MG63 (cell line): ENCODE measurements at regions not wholly inside any gene's neighbourhood (a gene's known extent, or its start where the extent isn't known, plus 50 kb on each side); places are given as distances from the start of the nearest gene placed in this dataset.
A peak's percentile ranks its signal among the peaks of the same experiment; 100 is the strongest.

ENCODE experiments used
- DNase-seq: peaks from one replicate; pipeline ENCODE4 v3.0.0-alpha.2; 2020
- H3K27me3 ChIP-seq: fragments of 250-450 bp; sonication (Bioruptor Pico); 2 replicates; pipeline ENCODE4 v1.5.1; 2020; ENCODE audit warnings: mild to moderate bottlenecking, moderate library complexity
- H3K36me3 ChIP-seq: fragments of 250-450 bp; sonication (Bioruptor Pico); 2 replicates; pipeline ENCODE4 v1.5.1; 2020; ENCODE audit warnings: mild to moderate bottlenecking, moderate library complexity
- H3K4me3 ChIP-seq: fragments of 250-450 bp; sonication (Bioruptor Pico); 2 replicates; pipeline ENCODE4 v1.5.1; 2020; ENCODE audit warnings: mild to moderate bottlenecking, moderate library complexity
- H3K9me3 ChIP-seq: fragments of 250-450 bp; sonication (Bioruptor Pico); 2 replicates; pipeline ENCODE4 v1.5.1; 2020; ENCODE audit warnings: mild to moderate bottlenecking, moderate library complexity

GRCh38 chr16:86783636-86784626 lies 205.6 kb downstream of the FOXL1 start:
- Histone ChIP-seq H3K9me3 (no peaks in the 10 kb centered on the region), H3K27me3 (no peaks in the 10 kb centered on the region), H3K4me3 (no peak overlapping the region), H3K36me3 (no peaks in the 10 kb centered on the region)
- peak; percentile 100 for DNase-seq

- H3K27me3 ChIP-seq = no peaks in the 10 kb centered on the region
- H3K4me3 ChIP-seq = no peak overlapping the region
- no peak for DNase-seq
- no peaks in the 10 kb centered on the region for H3K9me3 ChIP-seq
- H3K36me3 ChIP-seq = no peaks in the 10 kb centered on the region
Measured at GRCh38 chr16:86786338-86786737, 208.0 kb downstream of the FOXL1 start.

- DNase-seq = no peak
- H3K36me3 ChIP-seq = no peaks in the 10 kb centered on the region
Measured at GRCh38 chr16:86786994-86787393, 208.6 kb downstream of the FOXL1 start.

GRCh38 chr16:86787538-86787937 lies 209.2 kb downstream of the FOXL1 start:
- DNase-seq = no peak
- no peak overlapping the region for H3K4me3 ChIP-seq
- peaks cover 4% of the 10 kb centered on the region; the same call in 1 of the 2 replicates for H3K27me3 ChIP-seq
- no peaks in the 10 kb centered on the region for H3K9me3 ChIP-seq
- no peaks in the 10 kb centered on the region for H3K36me3 ChIP-seq

More at GRCh38 chr16:86786994-86787393, 208.6 kb downstream of the FOXL1 start:
- Histone ChIP-seq H3K4me3 (no peak overlapping the region), H3K27me3 (no peaks in the 10 kb centered on the region), H3K9me3 (no peaks in the 10 kb centered on the region)

GRCh38 chr16:86789621-86790051 lies 211.3 kb downstream of the FOXL1 start:
- Histone ChIP-seq H3K9me3 (no peaks in the 10 kb centered on the region), H3K27me3 (peaks cover 13% of the 10 kb centered on the region), H3K36me3 (no peaks in the 10 kb centered on the region), H3K4me3 (no peak overlapping the region)
- peak; percentile 59 for DNase-seq

- Histone ChIP-seq H3K4me3 (no peak overlapping the region), H3K27me3 (peaks cover 15% of the 10 kb centered on the region), H3K9me3 (no peaks in the 10 kb centered on the region), H3K36me3 (no peaks in the 10 kb centered on the region)
- DNase-seq = no peak
Measured at GRCh38 chr16:86791287-86792035, 213.1 kb downstream of the FOXL1 start.

GRCh38 chr16:86794216-86794864 lies 216.0 kb downstream of the FOXL1 start:
- Histone ChIP-seq H3K36me3 (no peaks in the 10 kb centered on the region), H3K9me3 (no peaks in the 10 kb centered on the region), H3K27me3 (peaks cover 18% of the 10 kb centered on the region), H3K4me3 (no peak overlapping the region)
- DNase-seq = no peak

GRCh38 chr16:86797700-86798099 lies 219.4 kb downstream of the FOXL1 start:
- Histone ChIP-seq H3K9me3 (no peaks in the 10 kb centered on the region), H3K27me3 (peaks cover 46% of the 10 kb centered on the region), H3K36me3 (no peaks in the 10 kb centered on the region), H3K4me3 (no peak overlapping the region)
- no peak for DNase-seq

- peak; percentile 60 for DNase-seq
Measured at GRCh38 chr16:86798247-86799041, 220.1 kb downstream of the FOXL1 start.

GRCh38 chr16:86799367-86799766 lies 221.0 kb downstream of the FOXL1 start:
- no peak for DNase-seq
- H3K27me3 ChIP-seq = peaks cover 46% of the 10 kb centered on the region
- no peak overlapping the region for H3K4me3 ChIP-seq
- H3K36me3 ChIP-seq = no peaks in the 10 kb centered on the region
- H3K9me3 ChIP-seq = no peaks in the 10 kb centered on the region

More at GRCh38 chr16:86798247-86799041, 220.1 kb downstream of the FOXL1 start:
- peaks cover 49% of the 10 kb centered on the region for H3K27me3 ChIP-seq
- no peaks in the 10 kb centered on the region for H3K9me3 ChIP-seq
- H3K4me3 ChIP-seq = no peak overlapping the region
- H3K36me3 ChIP-seq = no peaks in the 10 kb centered on the region

- Histone ChIP-seq H3K36me3 (no peaks in the 10 kb centered on the region), H3K9me3 (no peaks in the 10 kb centered on the region), H3K27me3 (peaks cover 45% of the 10 kb centered on the region), H3K4me3 (no peak overlapping the region)
- no peak for DNase-seq
Measured at GRCh38 chr16:86800894-86801293, 222.5 kb downstream of the FOXL1 start.

GRCh38 chr16:86802013-86802412 lies 223.7 kb downstream of the FOXL1 start:
- no peak for DNase-seq
- peaks cover 45% of the 10 kb centered on the region for H3K27me3 ChIP-seq
- no peaks in the 10 kb centered on the region for H3K36me3 ChIP-seq
- no peaks in the 10 kb centered on the region for H3K9me3 ChIP-seq
- H3K4me3 ChIP-seq = no peak overlapping the region

GRCh38 chr16:86805188-86805587 lies 226.8 kb downstream of the FOXL1 start:
- Histone ChIP-seq H3K4me3 (no peak overlapping the region), H3K9me3 (no peaks in the 10 kb centered on the region), H3K27me3 (peaks cover 33% of the 10 kb centered on the region), H3K36me3 (no peaks in the 10 kb centered on the region)
- DNase-seq = no peak

- no peaks in the 10 kb centered on the region for H3K36me3 ChIP-seq
- H3K27me3 ChIP-seq = peaks cover 25% of the 10 kb centered on the region
- DNase-seq = no peak
- no peak overlapping the region for H3K4me3 ChIP-seq
- H3K9me3 ChIP-seq = no peaks in the 10 kb centered on the region
Measured at GRCh38 chr16:86806181-86806837, 228.0 kb downstream of the FOXL1 start.

- Histone ChIP-seq H3K27me3 (peaks cover 20% of the 10 kb centered on the region), H3K9me3 (no peaks in the 10 kb centered on the region), H3K4me3 (no peak overlapping the region), H3K36me3 (no peaks in the 10 kb centered on the region)
- DNase-seq = no peak
Measured at GRCh38 chr16:86806838-86807351, 228.5 kb downstream of the FOXL1 start.
